ENCODE measurements at regions not wholly inside any gene's neighbourhood (a gene's known extent, or its start where the extent isn't known, plus 50 kb on each side); places are given as distances from the start of the nearest gene placed in this dataset.

DNA sequence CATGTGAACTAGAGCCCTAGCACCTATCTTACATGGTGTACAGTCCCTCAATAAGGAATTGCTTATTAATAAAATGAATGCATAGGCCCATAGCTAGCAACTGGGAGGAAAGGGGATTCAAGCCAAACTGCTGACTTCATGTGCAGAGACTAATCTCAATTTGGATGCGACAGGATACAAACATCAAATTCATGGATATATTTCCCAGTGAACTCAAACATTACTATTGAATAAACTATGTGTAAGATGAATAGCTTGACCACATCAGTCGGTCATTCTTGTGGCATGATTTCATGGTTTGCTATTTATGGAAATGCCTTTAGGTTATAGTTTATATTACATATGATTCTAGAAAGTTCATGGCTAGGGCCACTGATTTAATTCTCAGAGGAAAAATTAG is 268.6 kb upstream of the SLITRK3 start:
- H3K4me3 ChIP-seq (ENCODE audit: low read length), result no peak overlapping the region
- no peak for DNase-seq
- Mint-ChIP-seq H3K36me3 (no peaks in the 10 kb centered on the region), H3K27ac (no peak overlapping the region), H3K9me3 (peaks cover 2 to 19% (median 8%) of the 10 kb centered on the region in 5 donors), H3K4me1 (no peaks in the 10 kb centered on the region), H3K27me3 (no peaks in the 10 kb centered on the region), H3K4me3 (no peak overlapping the region)
- no peaks in the 10 kb centered on the region for H3K9me3 ChIP-seq (ENCODE audit: low read length)
- H3K27me3 ChIP-seq (ENCODE audit: insufficient read depth, low read length, poor library complexity, severe bottlenecking), result no peaks in the 10 kb centered on the region
- no peaks in the 10 kb centered on the region for H3K4me1 ChIP-seq (ENCODE audit: insufficient read depth, low read length)
- CTCF ChIA-PET, result no interaction called here
- H3K36me3 ChIP-seq (ENCODE audit: insufficient read depth, low read length), result no peaks in the 10 kb centered on the region
- no peak overlapping the region for H3K27ac ChIP-seq (ENCODE audit: low read depth, low read length)
- POLR2A ChIA-PET, result no interaction called here

DNA sequence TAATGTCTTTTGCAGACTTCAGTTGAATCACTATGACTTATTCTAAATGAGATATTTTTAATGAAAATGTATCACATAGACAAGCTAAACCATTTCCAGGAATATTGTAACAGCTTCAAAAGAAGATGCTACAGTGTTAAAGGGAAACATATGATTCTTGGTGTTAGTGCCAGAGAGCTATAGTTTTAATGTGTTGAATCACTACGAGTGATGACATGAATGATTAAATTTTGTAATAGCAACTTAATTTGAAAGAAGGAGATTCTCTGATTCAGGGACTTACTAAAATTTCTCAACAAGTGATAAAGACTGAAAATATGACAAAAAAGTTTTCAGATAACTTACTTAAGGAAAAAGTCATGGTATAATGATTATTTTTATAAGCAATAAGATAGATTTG is 267.3 kb upstream of the SLITRK3 start:
- ChIA-PET CTCF (no interaction called here), POLR2A (no interaction called here)
- H3K27me3 Mint-ChIP-seq, result no peaks in the 10 kb centered on the region
- no peak overlapping the region for H3K27ac Mint-ChIP-seq
- H3K36me3 ChIP-seq (ENCODE audit: insufficient read depth, low read length), result no peaks in the 10 kb centered on the region
- H3K36me3 Mint-ChIP-seq, result no peaks in the 10 kb centered on the region
- no peaks in the 10 kb centered on the region for H3K27me3 ChIP-seq (ENCODE audit: insufficient read depth, low read length, poor library complexity, severe bottlenecking)
- no peaks in the 10 kb centered on the region for H3K4me1 Mint-ChIP-seq
- no peaks in the 10 kb centered on the region for H3K4me1 ChIP-seq (ENCODE audit: insufficient read depth, low read length)
- H3K4me3 Mint-ChIP-seq, result no peak overlapping the region
- DNase-seq, result no peak
- H3K27ac ChIP-seq (ENCODE audit: low read depth, low read length), result no peak overlapping the region
- H3K9me3 ChIP-seq (ENCODE audit: low read length), result no peaks in the 10 kb centered on the region
- H3K9me3 Mint-ChIP-seq, result peaks cover 2 to 16% (median 7%) of the 10 kb centered on the region in 5 donors
- H3K4me3 ChIP-seq (ENCODE audit: low read length), result no peak overlapping the region

DNA sequence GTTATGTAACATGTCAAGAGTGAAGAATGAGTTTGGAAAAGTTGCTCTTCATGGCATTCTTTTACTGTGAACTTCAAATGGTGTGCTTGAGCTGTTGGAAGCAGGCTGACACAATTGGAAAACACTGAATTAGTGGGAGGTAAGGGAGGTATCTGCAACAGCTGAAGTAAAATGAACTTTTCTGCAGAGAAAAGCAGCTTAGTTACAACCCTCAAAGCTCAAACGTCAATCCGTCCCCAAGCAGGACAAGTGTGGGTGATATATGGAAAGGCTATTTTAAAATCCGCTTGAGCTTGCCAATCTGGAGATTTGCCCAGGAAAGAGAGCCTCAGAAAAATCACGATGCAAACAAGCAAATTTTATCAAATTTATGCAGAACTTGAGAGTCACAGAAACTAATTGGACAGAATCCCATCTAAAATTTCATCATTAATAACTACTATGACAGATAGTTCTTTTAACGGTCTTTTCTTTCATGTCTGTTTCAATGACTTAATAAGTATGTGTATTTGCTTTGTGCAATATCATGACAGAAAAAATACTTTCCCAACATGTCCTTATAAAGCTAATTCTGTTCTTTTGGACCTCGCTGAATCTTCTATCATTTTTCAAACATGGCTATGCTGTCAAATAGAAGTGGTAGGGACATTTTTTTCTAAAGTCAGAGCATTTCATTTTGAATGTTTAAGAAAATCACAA is 266.6 kb upstream of the SLITRK3 start:
- Histone ChIP-seq H3K4me1 (ENCODE audit: insufficient read depth, low read length) (no peaks in the 10 kb centered on the region), H3K27ac (ENCODE audit: low read depth, low read length) (no peak overlapping the region), H3K4me3 (ENCODE audit: low read length) (no peak overlapping the region), H3K36me3 (ENCODE audit: insufficient read depth, low read length) (no peaks in the 10 kb centered on the region), H3K27me3 (ENCODE audit: insufficient read depth, low read length, poor library complexity, severe bottlenecking) (no peaks in the 10 kb centered on the region), H3K9me3 (ENCODE audit: low read length) (no peaks in the 10 kb centered on the region)
- Mint-ChIP-seq H3K27me3 (no peaks in the 10 kb centered on the region), H3K27ac (no peak overlapping the region), H3K4me3 (no peak overlapping the region), H3K4me1 (no peaks in the 10 kb centered on the region), H3K9me3 (peaks cover 2 to 15% (median 7%) of the 10 kb centered on the region in 5 donors), H3K36me3 (no peaks in the 10 kb centered on the region)
- DNase-seq, result no peak
- ChIA-PET POLR2A (no interaction called here), CTCF (no interaction called here)

DNA sequence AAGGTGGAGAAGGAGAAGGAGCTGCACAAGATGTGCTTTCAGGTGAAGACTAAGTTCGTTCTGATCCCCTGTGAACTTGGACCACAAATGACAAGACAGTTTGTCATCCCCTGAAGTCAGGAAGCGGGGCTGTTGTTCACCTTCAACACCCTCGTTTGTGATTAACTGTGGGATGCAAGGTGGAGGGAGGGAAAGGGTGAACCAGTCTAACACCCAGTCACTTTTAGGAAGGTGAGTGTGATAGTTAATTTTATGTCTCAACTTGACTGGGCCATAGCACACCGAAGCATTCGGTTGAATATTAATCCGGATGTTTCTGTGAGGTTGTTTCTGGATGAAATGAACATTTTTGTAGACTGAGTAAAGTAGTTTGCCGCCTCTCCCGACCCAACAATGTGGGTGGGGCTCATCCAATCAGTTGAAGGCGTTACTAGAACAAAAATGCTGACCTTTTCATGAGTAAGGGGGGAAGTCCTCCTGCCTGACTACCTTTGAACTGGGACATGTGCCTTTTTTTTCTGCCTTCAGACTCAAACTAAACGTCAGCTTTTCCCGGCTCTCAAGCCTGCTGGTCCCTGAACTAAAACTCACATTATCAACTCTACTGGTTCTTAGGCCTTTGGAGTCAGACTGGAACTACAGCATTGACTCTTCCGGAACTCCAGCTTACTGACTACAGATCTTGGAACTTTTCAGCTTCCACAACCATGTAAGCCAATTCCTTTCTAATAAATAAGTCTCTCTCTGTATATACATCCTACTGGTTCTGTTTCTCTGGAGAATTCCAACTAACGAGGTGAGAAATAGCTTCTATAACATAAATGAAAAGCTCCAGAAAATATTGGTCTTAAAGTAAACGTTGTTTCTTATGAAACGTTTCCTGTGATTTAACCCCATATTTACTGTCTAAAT is 264.0 kb upstream of the SLITRK3 start:
- H3K4me3 Mint-ChIP-seq, result no peak overlapping the region
- Histone ChIP-seq H3K36me3 (ENCODE audit: insufficient read depth, low read length) (no peaks in the 10 kb centered on the region), H3K9me3 (ENCODE audit: low read length) (no peaks in the 10 kb centered on the region), H3K4me3 (ENCODE audit: low read length) (no peak overlapping the region), H3K27me3 (ENCODE audit: insufficient read depth, low read length, poor library complexity, severe bottlenecking) (no peaks in the 10 kb centered on the region), H3K4me1 (ENCODE audit: insufficient read depth, low read length) (no peaks in the 10 kb centered on the region), H3K27ac (ENCODE audit: low read depth, low read length) (no peak overlapping the region)
- no peaks in the 10 kb centered on the region for H3K4me1 Mint-ChIP-seq
- DNase-seq, result no peak
- no peak overlapping the region for H3K27ac Mint-ChIP-seq
- peaks cover 2 to 20% (median 6%) of the 10 kb centered on the region in 5 donors for H3K9me3 Mint-ChIP-seq
- H3K36me3 Mint-ChIP-seq, result no peaks in the 10 kb centered on the region
- H3K27me3 Mint-ChIP-seq, result no peaks in the 10 kb centered on the region
- ChIA-PET CTCF (no interaction called here), POLR2A (no interaction called here)

DNA sequence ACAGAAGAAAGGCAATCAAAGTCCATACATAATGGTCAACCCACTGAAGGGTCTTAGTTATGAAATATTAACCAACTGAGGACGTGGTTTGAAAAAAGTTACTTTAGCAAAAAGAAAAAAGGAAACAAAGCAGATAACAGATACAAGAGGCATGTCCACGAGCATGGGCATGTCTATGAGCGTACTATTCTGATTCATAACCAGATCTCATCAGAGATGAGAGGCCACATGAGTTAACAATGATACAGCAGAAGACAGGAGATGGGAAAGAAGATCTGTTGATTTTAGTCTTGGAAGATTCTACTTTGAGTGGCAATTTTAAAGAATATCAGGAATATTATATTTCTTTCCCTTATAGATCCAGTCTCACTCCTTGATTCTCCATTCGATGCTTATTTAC is 262.9 kb upstream of the SLITRK3 start:
- no peaks in the 10 kb centered on the region for H3K4me1 ChIP-seq (ENCODE audit: insufficient read depth, low read length)
- H3K9me3 ChIP-seq (ENCODE audit: low read length), result no peaks in the 10 kb centered on the region
- CTCF ChIA-PET, result no interaction called here
- H3K36me3 Mint-ChIP-seq, result no peaks in the 10 kb centered on the region
- no peaks in the 10 kb centered on the region for H3K36me3 ChIP-seq (ENCODE audit: insufficient read depth, low read length)
- no peaks in the 10 kb centered on the region for H3K27me3 Mint-ChIP-seq
- no peak for DNase-seq
- no peak overlapping the region for H3K4me3 ChIP-seq (ENCODE audit: low read length)
- no peaks in the 10 kb centered on the region for H3K27me3 ChIP-seq (ENCODE audit: insufficient read depth, low read length, poor library complexity, severe bottlenecking)
- no peaks in the 10 kb centered on the region for H3K4me1 Mint-ChIP-seq
- no peak overlapping the region for H3K4me3 Mint-ChIP-seq
- H3K9me3 Mint-ChIP-seq, result peaks cover 2 to 20% (median 7%) of the 10 kb centered on the region in 5 donors
- POLR2A ChIA-PET, result no interaction called here
- H3K27ac ChIP-seq (ENCODE audit: low read depth, low read length), result no peak overlapping the region
- H3K27ac Mint-ChIP-seq, result no peak overlapping the region

DNA sequence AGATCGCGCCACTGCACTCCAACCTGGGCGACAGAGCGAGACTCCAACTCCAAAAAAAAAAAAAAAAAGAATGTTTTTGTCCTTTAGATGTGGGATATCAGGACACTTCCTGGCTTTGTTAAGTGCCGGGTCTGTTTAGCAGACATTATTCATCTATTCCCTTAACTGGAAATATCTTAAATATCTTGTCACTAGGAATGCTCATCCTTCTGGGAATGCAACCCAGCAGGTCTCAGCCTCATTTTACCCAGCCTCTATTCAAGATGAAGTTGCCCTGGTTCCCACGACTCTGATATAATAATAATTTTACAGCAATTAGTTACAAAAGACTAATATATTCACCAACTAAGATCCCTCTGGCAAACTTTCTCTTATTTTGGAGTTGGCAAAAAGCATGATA is 260.9 kb upstream of the SLITRK3 start:
- no peaks in the 10 kb centered on the region for H3K36me3 ChIP-seq (ENCODE audit: insufficient read depth, low read length)
- POLR2A ChIA-PET, result no interaction called here
- Mint-ChIP-seq H3K4me3 (no peak overlapping the region), H3K36me3 (no peaks in the 10 kb centered on the region), H3K27me3 (no peaks in the 10 kb centered on the region), H3K9me3 (peaks cover 7 to 36% (median 13%) of the 10 kb centered on the region in 5 donors), H3K27ac (no peak overlapping the region), H3K4me1 (no peaks in the 10 kb centered on the region)
- H3K4me3 ChIP-seq (ENCODE audit: low read length), result no peak overlapping the region
- CTCF ChIA-PET, result no interaction called here
- H3K27ac ChIP-seq (ENCODE audit: low read depth, low read length), result no peak overlapping the region
- no peaks in the 10 kb centered on the region for H3K4me1 ChIP-seq (ENCODE audit: insufficient read depth, low read length)
- no peaks in the 10 kb centered on the region for H3K9me3 ChIP-seq (ENCODE audit: low read length)
- no peaks in the 10 kb centered on the region for H3K27me3 ChIP-seq (ENCODE audit: insufficient read depth, low read length, poor library complexity, severe bottlenecking)
- DNase-seq, result no peak

DNA sequence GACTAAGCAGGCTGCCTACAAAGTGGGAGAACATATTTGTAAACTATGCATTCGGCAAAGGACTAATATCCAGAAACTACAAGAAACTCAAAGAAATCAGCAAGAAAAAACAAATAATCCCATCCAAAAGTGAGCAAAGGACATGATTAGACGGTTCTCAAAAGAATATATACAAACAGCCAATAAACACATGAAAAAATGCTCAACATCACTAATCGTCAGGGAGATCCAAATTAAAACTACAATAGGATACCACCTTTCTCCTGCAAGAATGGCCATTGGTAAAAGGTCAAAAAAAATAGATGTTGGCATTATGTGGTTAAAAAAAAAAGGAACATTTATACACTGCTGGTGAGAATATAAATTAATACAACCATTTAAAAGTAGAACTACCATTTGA is 259.6 kb upstream of the SLITRK3 start:
- H3K9me3 Mint-ChIP-seq, result peaks cover 9 to 35% (median 14%) of the 10 kb centered on the region in 5 donors
- Histone ChIP-seq H3K9me3 (ENCODE audit: low read length) (peaks cover 3% of the 10 kb centered on the region), H3K4me3 (ENCODE audit: low read length) (no peak overlapping the region), H3K36me3 (ENCODE audit: insufficient read depth, low read length) (no peaks in the 10 kb centered on the region), H3K4me1 (ENCODE audit: insufficient read depth, low read length) (no peaks in the 10 kb centered on the region), H3K27ac (ENCODE audit: low read depth, low read length) (no peak overlapping the region), H3K27me3 (ENCODE audit: insufficient read depth, low read length, poor library complexity, severe bottlenecking) (no peaks in the 10 kb centered on the region)
- no peaks in the 10 kb centered on the region for H3K4me1 Mint-ChIP-seq
- CTCF ChIA-PET, result no interaction called here
- H3K36me3 Mint-ChIP-seq, result no peaks in the 10 kb centered on the region
- no peak overlapping the region for H3K4me3 Mint-ChIP-seq
- H3K27ac Mint-ChIP-seq, result no peak overlapping the region
- POLR2A ChIA-PET, result no interaction called here
- no peak for DNase-seq
- no peaks in the 10 kb centered on the region for H3K27me3 Mint-ChIP-seq

DNA sequence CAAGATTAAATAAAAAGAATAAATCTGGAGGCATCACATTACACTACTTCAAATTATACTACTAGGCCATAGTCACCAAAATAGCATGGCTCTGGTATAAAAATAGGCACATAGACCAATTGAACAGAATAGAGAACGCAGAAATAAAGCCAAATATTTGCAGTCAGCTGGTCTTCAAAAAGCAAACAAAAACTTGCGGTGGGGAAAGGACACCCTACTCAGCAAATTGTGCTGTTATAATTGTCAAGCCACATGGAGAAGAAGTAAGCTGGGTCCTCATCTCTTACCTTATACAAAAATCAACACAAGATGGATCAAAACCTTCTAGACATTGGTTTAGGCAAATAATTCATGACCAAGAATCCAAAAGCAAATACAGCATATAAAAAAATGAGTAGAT is 259.2 kb upstream of the SLITRK3 start:
- Mint-ChIP-seq H3K27ac (no peak overlapping the region), H3K4me1 (no peaks in the 10 kb centered on the region), H3K4me3 (no peak overlapping the region), H3K9me3 (peaks cover 9 to 35% (median 14%) of the 10 kb centered on the region in 5 donors), H3K36me3 (no peaks in the 10 kb centered on the region), H3K27me3 (no peaks in the 10 kb centered on the region)
- no peak for DNase-seq
- no peaks in the 10 kb centered on the region for H3K27me3 ChIP-seq (ENCODE audit: insufficient read depth, low read length, poor library complexity, severe bottlenecking)
- no peaks in the 10 kb centered on the region for H3K4me1 ChIP-seq (ENCODE audit: insufficient read depth, low read length)
- no peak overlapping the region for H3K27ac ChIP-seq (ENCODE audit: low read depth, low read length)
- POLR2A ChIA-PET, result no interaction called here
- peaks cover 3% of the 10 kb centered on the region for H3K9me3 ChIP-seq (ENCODE audit: low read length)
- CTCF ChIA-PET, result no interaction called here
- H3K36me3 ChIP-seq (ENCODE audit: insufficient read depth, low read length), result no peaks in the 10 kb centered on the region
- H3K4me3 ChIP-seq (ENCODE audit: low read length), result no peak overlapping the region
